DOHH2 (cell line): ENCODE measurements at regions not wholly inside any gene's neighbourhood (a gene's known extent, or its start where the extent isn't known, plus 50 kb on each side); places are given as distances from the start of the nearest gene placed in this dataset.

ENCODE experiments used
- EZH2phosphoT487 ChIP-seq: fragments of 200-600 bp; sonication (generic); IDR thresholded peaks from 2 replicates; pipeline ENCODE4 v1.6.1; 2017; ENCODE audit warnings: borderline replicate concordance, mild to moderate bottlenecking, antibody characterized with exemption, low read length, moderate library complexity, mixed read lengths
- TF ChIP-seq, protein P1 (sequence below): fragments of 200-600 bp; sonication (generic); IDR thresholded peaks from one replicate; pipeline ENCODE4 v1.5.1; 2014; ENCODE audit warnings: antibody characterized with exemption, mild to moderate bottlenecking, low read depth, low read length; ENCODE audit not compliant: poor library complexity, severe bottlenecking

DNA sequence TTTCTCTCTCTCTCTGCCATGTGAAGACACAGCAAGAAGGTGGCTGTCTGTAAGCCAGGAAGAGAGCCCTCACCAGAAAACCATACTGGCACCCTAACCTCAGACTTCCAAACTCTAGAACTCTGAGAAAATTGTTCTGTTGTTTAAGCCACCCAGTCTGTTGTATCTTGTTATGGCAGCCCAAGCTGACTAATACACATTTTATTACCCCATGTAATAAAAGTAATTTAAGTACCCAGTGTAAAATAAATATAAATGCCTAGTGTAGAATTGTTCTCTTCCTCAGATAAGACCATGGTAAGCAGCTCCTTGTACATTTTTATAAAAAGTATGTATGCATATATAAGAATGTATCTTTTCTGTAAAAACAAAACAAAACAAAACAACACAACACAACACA, 119.7 kb downstream of the DTL start:
- TF ChIP-seq, protein P1, sequence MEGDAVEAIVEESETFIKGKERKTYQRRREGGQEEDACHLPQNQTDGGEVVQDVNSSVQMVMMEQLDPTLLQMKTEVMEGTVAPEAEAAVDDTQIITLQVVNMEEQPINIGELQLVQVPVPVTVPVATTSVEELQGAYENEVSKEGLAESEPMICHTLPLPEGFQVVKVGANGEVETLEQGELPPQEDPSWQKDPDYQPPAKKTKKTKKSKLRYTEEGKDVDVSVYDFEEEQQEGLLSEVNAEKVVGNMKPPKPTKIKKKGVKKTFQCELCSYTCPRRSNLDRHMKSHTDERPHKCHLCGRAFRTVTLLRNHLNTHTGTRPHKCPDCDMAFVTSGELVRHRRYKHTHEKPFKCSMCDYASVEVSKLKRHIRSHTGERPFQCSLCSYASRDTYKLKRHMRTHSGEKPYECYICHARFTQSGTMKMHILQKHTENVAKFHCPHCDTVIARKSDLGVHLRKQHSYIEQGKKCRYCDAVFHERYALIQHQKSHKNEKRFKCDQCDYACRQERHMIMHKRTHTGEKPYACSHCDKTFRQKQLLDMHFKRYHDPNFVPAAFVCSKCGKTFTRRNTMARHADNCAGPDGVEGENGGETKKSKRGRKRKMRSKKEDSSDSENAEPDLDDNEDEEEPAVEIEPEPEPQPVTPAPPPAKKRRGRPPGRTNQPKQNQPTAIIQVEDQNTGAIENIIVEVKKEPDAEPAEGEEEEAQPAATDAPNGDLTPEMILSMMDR = no peak
- no peak for TF ChIP-seq EZH2phosphoT487
